Right forelimb (tissue), 1 donor: ENCODE measurements at regions not wholly inside any gene's neighbourhood (a gene's known extent, or its start where the extent isn't known, plus 50 kb on each side); places are given as distances from the start of the nearest gene placed in this dataset.

Experiments used
- DNase-seq: peaks from one replicate; pipeline ENCODE4 v3.0.0-alpha.2; 2018

DNA sequence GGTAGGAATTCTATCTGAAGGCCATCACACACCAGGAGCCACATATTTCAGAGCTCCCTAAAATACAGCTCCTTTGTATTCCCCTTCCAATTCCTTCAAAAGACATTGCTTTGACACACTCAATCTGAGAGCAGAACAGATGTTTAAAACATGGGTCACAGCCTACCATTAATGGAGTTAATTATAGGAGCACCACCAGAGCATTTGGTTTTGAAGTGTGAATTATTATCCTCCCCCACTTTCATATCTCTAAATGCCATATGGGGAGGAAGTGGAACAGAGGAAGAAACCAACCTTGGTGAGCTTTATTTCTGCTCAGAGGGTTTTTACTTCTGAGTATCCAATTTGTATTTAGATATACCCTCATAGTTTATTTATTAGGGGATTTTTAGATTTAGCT, 50.7 kb upstream of the TNFRSF21 start:
- no peak for DNase-seq

DNA sequence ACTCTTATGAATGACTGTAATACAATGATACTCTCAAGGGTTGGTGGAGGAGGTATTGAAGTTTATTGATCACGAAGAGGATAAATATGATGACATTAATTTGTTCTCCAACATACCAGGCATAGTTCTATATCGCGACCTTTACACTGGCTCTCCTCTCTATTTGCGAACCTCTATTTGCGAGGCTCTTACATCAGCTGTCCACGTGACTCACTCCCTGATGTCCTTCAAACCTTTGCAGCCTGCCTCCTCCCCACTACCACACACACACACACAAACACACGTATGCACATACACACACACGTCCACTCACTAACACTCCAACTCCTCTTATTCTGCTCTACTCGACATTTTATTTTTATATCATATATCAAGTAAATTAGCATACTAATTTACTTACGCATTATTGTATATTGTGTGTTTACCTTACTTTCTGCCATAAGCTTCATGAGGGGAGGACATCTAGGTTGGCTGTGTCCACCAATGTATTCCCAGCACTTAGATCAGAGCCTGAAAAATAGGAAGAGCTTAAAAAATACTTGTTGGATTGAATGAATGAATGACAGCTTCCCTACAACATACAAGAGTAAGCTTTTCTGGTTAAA, 53.3 kb upstream of the TNFRSF21 start:
- no peak for DNase-seq

DNA sequence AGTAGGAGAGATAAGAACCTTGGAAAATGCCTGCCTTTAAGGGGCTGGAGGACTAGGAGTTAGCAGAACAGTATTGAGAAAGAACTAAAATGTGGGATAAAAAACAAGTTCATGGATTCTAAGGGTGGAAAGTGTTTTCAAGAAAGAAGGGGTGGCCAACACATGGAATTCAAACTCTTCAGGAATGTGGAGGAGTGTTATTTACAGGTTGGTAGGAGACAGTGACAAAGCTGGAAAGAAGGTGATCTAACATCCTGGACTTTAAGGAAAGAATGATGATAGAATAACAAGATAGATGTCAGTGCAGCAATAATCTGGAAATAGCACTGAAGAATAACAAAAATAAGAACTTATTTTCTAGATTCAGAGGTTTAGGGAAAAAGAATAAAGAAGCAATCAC, 54.0 kb upstream of the TNFRSF21 start:
- no peak for DNase-seq

DNA sequence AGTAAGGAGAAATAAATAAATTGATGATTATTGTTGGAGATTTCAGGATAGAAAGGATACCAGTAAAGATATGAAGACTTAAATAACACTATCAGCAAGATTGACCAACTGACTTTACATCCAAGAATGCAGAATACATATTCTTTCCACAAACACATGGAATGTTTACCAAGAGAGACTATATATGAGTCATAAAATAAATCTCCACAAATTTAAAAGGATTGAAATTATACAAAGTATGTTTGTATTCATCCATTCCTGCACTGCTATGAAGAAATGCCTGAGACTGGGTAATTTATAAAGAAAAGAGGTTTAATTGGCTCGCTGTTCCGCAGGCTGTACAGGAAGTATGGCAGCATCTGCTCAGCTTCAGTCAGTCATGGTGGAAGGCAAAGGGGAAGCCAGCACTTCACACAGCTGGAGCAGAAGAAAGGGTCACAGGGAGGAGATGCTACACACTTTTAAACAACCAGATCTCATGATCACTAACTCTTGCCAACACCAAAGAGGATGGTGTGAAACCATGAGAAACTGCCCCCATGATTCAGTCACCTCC, 56.7 kb upstream of the TNFRSF21 start:
- no peak for DNase-seq

DNA sequence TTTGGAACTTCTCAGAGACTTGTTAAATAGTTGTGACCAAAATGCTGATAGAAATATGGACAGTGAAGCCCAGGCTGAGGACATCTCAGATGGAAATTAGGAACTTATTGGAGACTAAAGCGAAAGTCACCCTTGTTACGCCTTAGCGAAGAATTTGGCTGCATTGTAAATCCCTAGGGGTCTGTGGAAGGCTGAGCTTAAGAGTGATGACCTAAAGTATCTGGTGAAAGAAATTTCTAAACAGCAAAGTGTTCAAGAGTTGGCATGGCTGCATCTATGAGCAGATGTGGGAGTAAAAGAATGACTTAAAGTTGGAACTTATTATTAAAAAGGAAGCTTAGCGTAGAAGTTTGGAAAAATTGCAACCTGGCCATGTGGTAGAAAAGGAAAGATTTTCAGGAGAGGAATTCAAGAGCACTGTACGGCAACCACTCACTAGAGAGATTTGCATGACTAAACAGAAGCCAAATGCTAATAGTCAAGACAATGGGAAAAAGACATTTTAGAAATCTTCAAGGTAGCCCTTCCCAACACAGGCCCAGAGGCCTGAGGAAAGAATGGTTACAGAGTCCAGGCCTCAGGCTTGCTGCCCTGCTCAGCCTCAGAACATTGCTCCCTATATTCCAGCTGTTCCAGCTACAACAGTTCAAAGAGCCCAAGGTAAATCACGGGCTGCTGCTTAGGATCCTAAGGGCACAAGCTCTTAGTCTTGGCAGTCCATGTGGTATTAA, 61.6 kb upstream of the TNFRSF21 start:
- DNase-seq = no peak

DNA sequence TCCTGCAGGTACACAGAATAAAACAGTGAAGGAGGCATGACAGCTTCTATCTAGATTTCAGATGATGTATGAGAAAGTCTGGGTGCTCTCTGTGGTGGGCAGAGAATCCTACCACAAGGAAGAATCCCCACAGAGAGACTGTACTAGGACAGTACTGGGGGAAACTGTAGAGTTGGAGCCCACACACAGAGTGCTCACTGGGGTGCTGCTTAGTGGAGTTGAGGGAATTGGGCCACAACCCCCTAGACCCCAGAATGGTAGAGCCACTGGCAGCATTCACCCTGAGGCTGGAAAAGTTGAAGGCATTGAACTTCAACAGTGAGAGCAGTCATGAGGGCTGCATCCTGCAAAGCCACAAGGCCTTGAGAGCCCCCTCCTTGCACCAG, 62.2 kb upstream of the TNFRSF21 start:
- no peak for DNase-seq

DNA sequence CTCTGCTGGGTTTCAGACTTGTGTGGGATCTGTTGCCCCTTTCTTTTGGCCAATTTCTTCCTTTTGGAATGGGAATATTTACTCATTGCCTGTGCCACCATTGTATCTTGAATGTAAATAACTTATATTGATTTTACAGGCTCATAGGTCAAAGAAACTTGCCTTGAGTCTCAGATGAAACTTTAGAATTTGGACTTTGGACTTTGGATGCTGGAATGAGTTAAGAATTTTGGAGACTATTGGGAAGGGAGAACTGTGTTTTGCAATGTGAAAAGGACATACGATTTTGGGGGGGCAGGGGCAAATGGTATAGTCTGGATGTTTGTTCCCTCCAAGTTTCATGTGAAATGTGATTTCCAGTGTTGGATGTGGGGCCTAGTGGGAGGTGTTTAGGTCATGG, 62.6 kb upstream of the TNFRSF21 start:
- no peak for DNase-seq

DNA sequence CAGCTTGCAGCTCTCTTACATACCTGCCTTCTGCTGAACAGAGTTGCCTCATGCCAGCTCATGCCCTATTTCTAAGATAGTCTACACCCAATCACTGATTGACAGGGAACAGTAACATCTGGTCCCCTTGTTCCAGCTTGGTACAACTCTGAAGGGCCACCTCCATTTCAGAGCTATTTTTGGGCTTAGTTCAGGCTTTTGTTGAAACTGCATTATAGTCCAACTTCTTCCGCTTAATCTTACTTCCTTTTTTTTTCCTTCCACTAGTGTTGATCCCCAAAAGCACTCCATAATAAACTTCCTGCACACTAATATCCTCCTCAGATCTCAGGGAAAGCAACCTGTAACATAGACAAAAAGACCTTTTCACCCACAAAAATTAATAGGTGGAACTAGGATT, 65.7 kb upstream of the TNFRSF21 start:
- DNase-seq = no peak

DNA sequence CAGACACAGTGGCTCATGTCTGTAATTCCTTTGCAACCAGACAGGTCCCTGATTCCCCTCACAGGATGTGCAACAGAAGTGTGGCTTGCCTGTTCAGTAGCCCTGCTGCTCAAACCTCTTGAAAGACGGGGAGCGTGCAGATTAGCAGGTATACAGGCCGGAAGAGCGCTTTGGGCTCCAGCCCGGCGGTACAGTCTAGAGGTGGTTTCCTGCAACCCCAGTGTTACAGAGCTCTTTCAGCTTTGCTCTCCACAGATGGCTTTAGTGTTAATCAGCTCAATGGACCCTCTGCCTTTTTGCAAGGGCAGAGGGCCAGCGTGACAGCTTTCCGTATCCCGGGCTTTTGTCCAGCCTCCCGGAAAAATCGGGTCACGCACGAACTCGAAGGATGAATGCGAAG, 67.2 kb upstream of the TNFRSF21 start:
- DNase-seq = no peak

DNA sequence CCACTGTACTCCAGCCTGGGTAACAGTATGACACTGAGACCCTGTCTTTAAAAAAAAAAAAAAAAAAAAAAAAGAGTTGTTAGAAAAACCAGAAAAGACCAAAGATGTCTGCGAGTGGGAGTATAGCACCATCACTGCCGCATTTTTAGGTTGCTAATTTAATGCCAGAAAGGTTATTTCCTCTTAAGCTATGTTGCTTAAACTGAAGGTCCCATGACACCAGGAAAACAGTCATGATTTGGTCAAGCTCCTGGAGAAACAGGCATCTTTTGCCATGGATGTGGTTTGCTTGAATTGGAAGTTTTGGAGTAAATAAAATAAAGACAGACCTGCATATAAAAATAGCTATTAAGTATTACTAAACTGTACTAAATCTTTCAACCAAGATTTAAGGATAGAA, 68.3 kb upstream of the TNFRSF21 start:
- no peak for DNase-seq

DNA sequence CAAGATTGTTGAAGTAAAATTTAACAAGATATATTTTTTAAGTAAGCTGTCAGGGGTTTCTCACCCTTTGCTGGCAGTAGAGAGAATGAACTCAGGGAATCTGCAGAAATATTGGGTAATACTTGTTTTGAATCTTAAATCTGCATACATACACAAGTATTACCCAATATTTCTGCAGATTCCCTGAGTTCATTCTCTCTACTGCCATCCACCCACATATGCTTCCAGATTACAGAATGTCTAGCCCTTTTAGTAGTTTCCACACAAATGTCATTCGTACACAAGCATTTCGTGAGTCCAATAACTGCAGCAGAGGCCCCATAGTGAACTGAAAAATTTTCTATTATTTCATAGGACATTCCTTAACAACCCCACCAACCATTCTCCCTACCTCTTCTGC, 69.6 kb upstream of the TNFRSF21 start:
- DNase-seq = no peak

DNA sequence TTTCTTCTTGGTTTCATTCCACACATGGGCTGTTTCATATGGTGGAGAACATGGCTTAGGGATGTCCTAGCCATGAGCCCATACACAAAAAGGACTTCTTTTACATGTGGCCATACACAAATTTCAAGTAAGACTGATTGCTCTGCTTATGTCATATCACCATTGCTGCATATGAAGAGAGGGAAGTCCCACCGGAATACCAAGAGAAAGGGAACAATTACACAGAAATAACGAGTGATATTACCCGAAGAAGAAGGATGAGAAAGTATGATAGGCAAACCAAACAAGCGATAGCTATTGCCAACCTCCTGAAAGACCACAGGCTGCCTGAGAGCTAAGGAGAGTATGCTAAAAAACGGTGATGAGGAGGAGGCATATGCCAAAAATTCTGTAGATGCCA, 70.5 kb upstream of the TNFRSF21 start:
- no peak for DNase-seq

DNA sequence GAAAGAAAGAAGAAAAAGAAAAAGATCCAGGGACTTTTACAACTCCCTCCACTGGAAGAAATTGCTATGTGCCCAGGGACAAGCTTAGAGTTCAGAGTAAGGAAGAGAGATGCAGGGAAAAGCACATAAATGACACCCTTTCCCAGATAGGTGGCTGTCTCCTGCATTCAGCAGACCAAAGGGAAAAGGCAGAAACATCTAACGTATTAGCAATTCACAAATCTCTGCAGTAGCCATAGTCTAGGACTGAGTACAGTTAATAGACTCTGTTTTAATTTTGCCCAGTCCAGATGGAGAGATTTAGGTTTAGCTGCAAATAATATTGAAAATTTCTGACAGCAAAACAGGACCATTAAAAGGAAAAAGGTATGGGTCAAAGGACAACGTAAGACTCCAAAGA, 71.3 kb upstream of the TNFRSF21 start:
- DNase-seq = no peak

DNA sequence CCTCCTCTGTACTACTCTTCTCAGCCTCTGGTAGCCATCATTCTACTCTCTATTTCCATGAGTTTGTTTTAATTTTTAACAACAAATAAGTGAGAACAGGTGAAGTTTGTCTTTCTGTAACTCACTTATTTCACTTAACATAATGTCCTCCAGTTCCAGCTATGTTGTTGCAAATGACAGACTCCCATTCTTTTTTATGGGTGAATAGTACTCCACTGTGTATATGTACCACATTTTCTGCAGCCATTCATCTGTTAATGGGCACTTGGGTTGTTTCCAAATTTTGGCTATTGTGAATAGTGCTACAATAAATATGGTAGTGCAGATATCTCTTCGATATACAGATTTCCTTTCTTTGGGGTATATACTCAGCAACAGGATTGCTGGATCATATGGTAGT, 73.7 kb upstream of the TNFRSF21 start:
- no peak for DNase-seq

DNA sequence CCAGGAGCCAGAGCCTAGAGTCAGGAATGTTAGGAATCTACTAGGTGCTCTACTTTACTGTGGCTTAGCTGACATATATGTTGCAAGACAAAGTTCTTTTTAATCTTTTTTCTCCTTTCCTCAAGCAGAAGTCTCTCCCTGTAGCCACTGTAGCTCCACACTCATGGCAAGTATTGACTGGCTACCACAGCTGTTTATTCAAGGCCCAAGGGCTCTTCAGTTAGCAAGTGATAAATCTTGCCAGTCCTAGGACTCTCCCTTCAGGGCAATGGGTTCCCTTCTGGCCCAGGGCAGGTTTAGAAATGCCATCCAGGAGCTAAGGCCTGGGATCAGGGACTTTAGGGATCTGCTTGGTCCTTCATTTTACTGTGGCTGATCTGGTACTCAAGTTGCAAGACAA, 82.0 kb upstream of the TNFRSF21 start:
- DNase-seq = no peak

DNA sequence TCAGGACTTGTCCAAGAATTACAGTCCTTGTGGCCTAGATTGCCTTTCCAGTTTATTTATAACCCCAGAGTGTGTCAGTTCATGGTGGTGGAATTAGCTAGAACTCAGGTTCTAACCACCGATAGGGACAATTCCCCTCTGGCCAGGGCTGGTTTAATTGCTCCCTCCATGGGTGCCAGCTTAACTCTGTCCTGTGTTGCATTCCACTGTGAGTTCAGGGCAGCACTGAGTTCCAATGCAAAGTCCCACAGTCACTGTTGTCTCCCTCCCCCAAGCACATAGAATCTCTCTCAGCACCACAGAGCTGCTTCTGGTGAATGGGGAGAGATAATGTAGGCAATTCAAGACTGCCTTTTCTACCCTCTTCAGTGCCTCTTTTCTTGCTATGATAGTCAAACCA, 82.5 kb upstream of the TNFRSF21 start:
- DNase-seq = no peak

DNA sequence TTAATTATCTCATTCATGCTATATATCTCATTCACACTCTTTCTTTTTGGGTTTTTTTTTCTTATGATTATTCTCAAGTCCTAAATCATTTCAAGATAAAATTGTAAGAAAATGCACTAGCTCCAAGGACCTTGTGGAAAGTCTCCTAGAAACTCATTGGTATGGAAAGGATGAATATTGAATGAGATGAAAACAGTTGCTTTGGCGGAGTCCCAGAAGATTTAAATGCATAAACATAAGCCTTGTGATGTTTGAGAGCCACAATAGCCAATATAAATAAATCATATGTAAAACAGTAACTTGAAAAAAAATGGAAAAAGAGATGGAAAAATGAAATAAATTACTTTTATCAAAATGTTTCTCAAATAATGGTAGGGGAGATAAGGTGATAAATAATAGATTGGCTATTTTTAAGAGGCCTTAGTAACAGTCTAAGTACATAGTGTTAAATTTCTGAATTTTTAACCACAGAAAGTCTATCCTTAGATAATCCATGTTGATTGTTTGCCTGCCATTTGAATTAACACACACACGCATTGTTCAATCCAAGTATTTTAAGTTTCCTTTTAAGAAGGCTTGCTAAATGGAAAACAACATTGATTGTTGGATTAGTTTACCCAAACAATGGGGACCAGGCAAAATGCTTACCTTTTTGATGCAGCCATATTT, 81.1 kb upstream of the CD2AP start:
- DNase-seq = no peak

DNA sequence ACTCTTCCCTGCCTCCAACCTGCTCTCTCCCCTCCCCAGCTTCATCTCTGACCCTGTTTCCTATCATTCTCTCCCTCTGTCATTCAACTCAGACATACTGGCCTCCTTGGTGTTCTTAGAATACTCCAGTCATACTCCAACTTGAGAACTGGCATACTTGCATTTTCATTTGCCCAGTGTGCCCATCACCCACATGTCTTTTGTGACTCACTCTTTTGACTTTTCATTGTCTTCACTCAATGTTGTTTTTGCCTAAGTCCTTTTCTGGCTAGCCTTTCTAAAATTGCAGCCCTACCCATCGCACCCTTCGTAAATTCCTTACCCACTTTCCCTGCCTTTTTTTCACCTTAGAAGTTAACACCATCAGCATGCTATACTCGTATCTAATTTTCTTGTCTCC, 77.0 kb upstream of the CD2AP start:
- DNase-seq = no peak

DNA sequence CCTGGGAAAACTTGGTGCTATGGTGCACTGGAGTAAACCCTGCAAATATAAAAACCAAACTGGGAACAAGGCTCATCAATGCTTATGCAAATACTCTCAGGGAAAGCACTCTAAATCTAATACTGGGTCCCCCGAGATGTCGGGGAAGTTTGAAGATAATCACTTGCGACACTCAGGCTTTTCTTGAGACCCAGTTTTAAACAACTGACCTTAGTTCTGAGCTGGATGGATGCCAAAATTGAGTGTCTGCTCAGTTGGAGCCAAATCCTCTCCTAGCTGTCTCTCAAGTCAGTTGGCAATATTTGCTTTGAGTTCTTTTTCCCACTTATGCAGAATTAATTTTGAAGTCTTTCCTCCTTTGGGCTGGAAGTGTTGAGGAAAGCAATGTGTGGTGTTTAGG, 75.5 kb upstream of the CD2AP start:
- DNase-seq = no peak

DNA sequence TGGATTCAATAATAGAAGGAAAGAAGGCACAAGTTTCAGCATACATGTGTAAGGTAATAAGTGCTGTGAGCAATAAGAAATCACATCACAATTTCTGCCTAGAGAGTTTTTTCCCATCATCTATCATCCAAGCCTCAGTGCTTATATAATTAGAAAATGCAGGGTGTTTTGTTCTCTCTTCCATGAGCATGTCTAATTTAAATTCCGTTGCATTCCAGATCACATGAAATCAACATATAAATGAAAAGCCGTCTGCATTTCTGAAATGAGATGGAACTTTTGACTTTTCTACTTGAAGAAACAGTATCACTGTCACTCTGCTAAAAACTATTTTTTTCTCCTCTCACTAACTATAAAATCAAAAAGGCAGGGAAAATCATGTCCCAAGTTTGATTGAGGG, 74.5 kb upstream of the CD2AP start:
- no peak for DNase-seq

DNA sequence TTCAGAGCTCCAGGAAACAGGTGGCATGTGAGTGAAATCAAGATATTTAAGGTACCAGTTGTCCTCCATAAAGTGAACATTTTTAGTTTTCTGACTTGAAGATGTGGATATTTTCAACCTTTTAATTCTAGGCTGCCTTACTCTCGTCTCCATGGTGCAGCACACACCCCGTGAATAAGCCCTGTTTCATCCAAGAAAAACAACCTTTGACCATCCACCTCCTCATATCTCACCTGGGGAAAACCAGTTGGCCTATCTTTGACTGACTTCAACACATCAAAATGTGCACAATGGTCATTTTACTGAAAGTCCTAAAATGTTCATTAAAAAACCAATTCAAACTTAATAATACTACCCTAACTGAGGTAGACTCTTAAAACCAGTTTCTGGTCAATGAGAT, 73.8 kb upstream of the CD2AP start:
- no peak for DNase-seq

DNA sequence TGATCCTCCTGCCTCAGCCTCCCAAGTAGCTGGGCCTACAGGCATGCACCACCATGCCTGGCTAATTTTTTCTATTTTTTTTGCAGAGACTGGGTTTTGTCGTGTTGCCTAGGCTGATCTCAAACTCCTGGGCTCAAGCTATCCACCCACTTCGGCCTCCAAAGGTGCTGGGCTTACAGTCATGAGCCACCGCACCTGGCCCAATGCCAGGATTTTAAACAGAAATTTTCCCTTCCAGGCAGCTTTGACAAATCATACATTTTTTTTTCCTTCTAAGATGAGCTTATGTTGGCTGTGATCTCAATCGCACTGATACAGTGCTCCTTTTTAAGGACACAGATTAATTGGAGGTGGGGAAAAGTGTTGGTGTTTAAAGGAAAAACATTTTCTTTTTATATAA, 73.2 kb upstream of the CD2AP start:
- no peak for DNase-seq

DNA sequence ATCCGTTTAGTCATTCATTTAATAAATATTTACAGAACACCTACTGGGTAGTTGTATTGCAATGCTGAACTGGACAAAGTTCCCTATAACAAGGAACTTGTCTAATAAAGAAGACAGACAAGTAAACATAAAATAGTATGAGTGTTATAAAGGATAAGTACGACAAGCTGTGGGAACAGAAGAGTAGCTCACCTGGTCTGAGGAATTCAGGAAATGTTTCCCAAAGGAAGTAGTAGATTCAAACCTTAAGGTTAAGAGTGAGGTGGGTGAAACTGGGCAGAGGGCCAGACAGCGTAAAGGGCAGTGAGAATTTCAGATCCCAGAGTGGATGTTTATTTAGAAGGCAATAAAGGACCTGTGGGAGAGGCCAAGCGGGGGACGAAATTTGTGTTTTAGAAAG, 72.3 kb upstream of the CD2AP start:
- DNase-seq = no peak
